CD4-positive, alpha-beta T cell treated with Interleukin-6 for 4 hours (primary cell): ENCODE measurements at regions not wholly inside any gene's neighbourhood (a gene's known extent, or its start where the extent isn't known, plus 50 kb on each side); places are given as distances from the start of the nearest gene placed in this dataset.
"Not testable (repeated sequence)": the region's sequence is repeated elsewhere in the genome, so short reads cannot be mapped to it uniquely, and the experiment has no call there.

Experiments
- DNase-seq: peaks from one replicate; pipeline ENCODE4 v3.0.0-alpha.2; 2020; ENCODE audit warnings: mixed read lengths

- no peak for DNase-seq
Measured at GRCh38 chr3:101134331-101134730, 141.1 kb upstream of the ABI3BP start.

GRCh38 chr3:101133652-101134051 lies 140.4 kb upstream of the ABI3BP start:
- no peak for DNase-seq

DNA sequence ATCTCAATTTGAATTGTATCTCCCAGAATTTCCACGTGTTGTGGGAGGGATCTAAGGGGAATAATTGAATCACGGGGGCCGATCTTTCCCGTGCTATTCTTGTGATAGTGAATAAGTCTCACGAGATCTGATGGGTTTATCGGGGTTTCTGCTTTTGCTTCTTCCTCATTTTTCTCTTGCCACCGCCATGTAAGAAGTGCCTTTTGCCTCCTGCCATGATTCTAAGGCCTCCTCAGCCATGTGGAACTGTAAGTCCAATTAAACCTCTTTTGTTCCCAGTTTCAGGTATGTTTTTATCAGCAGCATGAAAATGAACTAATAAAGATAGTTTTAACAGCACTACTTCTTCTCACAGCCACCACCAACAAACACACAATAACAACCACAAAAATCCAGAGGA lies 140.0 kb upstream of the ABI3BP start:
- not testable (repeated sequence) for DNase-seq

DNA sequence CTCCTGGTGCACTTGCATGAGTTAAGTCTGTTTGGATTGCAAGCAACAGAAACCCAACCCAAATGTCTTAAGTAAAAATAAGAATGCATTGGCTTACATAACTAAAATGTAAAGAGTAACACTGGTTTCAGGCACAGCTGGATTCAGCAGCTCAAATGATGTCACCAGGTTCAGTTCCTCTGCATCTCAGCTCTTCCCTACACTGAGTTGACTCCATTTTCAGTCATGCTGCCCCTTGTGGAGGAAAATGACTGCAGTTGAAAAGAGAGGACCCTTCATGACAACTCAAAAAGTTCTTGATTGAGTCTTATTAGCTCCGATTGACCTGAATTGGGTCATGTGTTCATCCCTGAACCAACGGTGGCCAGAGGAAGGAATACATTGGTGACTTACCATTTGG lies 138.5 kb upstream of the ABI3BP start:
- no peak for DNase-seq

DNA sequence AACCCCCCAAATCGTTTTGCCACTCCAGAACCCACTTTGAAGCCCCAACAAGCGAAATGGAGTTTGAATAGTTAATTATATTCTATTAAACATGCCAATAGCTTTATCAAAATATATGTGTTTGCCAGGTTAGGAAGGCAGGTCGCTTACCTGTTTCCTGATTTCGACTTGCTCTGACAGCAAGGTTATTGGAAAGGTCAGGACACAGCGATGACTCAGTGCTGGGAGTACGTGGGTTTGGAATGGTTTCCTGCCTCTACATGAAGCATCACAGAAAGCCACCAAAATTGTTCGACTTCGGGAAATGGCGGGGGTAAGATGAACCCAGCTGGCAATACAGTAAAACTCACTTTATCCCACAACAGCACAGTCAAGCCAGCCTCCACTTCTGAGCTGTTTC lies 135.6 kb upstream of the ABI3BP start:
- DNase-seq = no peak

- no peak for DNase-seq
Measured at GRCh38 chr3:101128001-101128400, 134.8 kb upstream of the ABI3BP start.

DNA sequence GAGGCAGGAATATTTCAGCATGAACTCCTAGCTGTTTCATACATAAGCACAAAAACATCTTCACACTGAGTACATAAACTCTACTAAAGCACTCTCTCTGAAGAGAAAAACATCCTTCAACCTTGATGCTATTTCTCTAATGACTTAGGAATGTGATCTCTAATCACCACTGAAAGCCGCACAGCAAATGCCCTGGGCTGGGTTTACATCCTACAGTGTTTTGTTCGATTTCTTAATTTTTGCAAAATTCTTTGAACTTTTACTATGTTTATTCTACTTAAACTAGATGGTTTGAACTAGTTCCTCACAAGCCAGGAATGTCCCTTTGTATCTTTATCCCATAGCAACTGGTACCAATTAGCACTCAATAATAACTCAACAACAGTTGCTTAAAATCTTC lies 130.9 kb upstream of the ABI3BP start:
- DNase-seq = no peak

DNA sequence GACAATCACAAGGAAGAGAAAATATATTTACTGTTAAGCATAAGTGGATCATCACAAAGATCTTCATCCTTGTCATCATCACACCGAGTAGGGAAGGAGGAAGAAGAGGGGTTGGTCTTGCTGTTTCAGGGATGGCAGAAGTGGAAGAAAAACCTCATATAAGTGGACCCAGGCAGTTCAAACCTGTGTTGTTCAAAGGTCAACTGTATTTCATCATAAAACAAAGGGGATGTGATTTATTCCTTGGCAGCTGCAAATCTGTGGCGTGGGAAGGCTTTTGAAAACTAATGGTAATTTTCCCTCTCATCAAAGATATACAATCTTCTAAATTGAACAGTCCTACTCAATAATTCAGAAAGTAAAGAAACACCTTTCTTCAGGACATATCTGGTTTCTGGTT lies 129.9 kb upstream of the ABI3BP start:
- no peak for DNase-seq

DNA sequence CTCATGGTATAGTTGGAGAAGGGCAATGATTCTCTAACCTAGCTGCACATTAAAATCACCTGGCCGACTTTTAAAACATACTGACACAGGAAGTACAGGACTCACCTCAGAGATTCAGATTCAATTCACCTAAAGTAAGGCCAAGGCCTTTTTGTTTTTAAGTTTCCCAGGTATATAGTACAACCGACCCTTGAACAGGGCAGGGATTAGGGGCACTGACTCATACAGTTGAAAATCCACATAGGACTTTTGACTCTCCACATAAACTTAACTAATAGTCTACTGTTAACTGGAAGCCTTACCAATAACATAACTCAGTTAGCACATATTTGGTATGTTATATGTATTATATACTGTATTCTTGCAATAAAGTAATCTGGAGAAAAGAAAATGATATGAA lies 129.5 kb upstream of the ABI3BP start:
- no peak for DNase-seq

DNA sequence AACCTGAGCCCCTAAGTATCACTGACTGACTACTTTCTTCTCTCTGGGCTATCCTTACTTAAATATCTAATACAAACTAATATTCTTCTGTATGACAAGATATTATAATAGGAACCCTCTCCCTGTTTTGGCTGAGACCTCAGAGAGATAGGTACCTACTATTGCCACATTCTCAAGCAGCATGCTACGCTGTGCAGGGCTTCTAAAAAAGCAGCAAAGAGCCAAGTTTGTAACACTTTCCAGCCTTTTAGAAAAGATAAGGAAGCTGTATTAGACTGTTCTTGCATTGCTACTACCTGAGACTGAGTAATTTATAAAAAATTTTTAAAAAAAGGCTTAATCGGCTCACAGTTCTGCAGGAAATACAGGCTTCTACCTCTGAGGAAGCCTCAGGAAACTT lies 126.8 kb upstream of the ABI3BP start:
- DNase-seq = no peak

DNA sequence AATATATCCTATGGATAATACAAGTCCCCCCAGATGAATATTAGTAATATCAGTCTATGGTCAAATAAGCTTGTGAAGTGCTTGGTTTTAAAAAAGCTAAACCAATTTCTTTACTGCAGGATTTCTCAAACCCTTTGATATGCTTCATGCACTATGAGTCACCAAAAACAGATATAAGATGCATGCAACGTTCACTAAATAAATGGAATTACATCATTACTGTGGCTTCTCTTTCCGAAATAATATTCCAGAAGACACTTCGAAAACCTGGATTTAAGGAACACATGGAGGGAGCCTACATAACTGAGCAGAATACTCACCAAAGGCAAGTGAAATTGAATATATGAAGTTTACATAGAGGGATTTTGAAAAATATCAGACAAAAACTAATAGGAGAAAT lies 126.3 kb upstream of the ABI3BP start:
- DNase-seq = no peak

DNA sequence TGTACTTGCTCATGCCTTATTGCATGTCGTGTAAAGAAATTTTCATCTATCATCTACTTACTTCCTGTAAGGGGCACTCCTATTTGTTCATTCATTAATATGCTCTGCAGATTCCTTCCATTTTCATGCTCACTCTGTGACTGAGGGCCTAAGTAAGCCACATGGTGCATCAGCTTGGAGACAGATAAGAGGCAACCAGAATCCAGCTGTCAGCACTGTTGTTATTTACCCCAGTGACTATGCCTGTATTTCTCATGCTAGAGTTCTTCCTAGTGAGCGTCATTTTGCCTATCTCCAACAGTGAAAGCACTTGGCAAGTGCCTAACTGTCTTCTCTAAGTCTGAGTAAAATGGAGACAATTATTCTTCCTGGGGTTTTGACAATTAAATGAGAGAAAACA lies 124.8 kb upstream of the ABI3BP start:
- DNase-seq = no peak

- DNase-seq = no peak
Measured at GRCh38 chr3:101117465-101117864, 124.2 kb upstream of the ABI3BP start.

DNA sequence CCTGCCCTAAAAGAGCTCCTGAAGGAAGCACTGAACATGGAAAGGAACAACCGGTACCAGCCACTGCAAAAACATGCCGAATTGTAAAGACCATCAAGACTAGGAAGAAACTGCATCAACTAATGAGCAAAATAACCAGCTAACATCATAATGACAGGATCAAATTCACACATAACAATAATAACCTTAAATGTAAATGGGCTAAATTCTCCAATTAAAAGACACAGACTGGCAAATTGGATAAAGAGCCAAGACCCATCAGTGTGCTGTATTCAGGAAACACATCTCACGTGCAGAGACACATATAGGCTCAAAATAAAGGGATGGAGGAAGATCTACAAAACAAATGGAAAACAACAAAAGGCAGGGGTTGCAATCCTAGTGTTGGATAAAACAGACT lies 117.1 kb upstream of the ABI3BP start:
- not testable (repeated sequence) for DNase-seq

- no peak for DNase-seq
Measured at GRCh38 chr3:101104321-101104720, 111.1 kb upstream of the ABI3BP start.

DNA sequence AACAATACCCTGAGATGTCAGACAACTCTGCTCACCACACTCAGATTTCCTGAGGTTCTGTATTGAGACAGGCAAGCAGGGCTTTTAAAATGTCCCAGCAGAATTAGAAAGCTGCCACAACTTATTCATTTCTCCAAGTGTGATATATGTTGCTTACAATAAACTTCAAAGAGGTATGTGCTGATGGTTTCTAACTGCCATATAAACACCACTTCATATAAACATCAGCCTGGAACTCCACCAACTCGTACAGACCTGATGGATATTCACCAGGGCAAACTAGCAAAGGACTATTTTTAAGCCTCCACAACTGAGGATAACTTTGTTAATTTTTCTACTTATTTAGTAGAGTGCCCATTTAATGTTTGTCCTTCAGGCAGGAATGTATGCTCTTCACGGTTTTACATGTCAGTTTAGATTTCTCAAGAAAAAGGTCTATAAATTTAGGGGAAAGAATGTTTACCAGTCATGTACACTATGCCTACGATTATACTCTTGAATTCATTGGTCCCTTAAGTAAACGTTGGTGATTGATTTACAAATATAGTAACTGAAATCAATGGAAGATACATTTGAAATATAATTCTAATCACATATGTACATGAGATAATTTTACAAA lies 109.6 kb upstream of the ABI3BP start:
- DNase-seq = no peak

DNA sequence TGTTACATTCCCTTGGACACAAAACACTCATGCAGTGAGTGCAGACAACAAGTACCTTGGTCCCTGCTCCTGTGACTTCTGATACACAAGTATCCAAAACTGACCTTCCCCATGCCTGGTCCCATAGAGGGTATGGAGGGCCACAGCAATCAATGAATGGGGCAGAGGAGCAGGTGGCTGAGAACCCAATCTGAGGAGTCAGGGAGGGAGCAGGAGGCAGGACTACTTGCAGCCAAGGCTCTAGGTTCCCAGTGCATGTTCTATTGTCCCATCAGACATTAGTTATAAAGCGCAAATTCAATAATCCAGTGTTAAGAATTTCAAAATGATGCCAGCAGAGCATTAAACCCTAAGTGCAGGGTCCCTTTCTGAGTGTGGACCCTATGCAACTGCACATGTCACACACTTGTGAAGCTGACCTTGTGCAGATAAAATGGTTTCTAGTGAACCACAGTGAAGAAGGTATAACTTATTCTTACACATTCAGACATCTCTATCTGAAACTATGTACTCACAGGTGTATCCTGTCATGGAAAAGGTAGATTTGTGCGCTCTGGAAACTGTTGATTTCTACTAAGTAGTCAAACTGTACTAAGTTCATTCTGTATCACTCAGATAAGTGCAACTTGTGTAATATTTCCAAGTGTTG lies 107.3 kb upstream of the ABI3BP start:
- DNase-seq = no peak

GRCh38 chr3:101099791-101100190 lies 106.6 kb upstream of the ABI3BP start:
- no peak for DNase-seq

DNA sequence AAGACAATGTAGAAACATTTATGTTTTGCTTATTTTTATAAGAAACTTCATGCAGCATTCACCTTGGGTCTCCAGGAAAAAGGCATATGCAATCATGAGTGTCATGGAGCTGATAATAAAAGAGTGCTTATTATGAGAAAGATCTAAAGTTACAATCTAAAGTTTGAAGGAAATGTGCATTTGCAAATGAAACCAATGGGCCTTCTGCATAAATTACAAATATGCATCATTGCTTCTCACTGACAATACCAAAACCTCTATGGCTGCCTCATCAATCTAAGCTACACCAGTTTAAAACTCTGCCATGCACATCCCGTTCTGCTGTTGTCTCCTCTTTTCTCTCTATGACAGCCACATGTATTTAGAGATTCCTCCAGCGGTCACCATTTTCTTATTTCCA lies 103.2 kb upstream of the ABI3BP start:
- DNase-seq = no peak

GRCh38 chr3:101095693-101096430 lies 102.6 kb upstream of the ABI3BP start:
- no peak for DNase-seq

DNA sequence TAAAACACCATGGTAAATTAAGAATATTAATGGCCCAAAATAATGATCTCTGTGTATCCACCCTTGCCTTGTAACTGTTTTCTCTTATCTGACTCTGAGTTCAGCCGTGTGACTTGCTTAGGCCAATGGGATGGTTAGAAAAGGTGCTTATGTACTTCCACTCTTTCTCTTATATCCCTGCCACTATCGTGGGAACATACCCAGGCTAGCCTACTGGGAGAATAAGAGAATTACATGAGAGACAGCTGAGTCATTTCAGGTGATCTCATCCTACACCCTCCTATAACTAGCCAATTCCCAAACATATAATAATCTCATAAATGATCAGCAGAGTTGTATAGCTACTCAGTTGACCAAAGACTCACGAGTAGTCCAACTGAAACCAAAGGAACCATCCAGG lies 98.3 kb upstream of the ABI3BP start:
- no peak for DNase-seq

- DNase-seq = no peak
Measured at GRCh38 chr3:101085752-101086151, 92.5 kb upstream of the ABI3BP start.

- DNase-seq = no peak
Measured at GRCh38 chr3:101084404-101084803, 91.2 kb upstream of the ABI3BP start.

- no peak for DNase-seq
Measured at GRCh38 chr3:101081999-101082398, 88.8 kb upstream of the ABI3BP start.
